Natural killer cell (primary cell): ENCODE measurements at regions not wholly inside any gene's neighbourhood (a gene's known extent, or its start where the extent isn't known, plus 50 kb on each side); places are given as distances from the start of the nearest gene placed in this dataset.

ENCODE experiments used
- ATAC-seq, 3 donors: fragments of 150-1000 bp in 2 of 3; fragments of 200-7000 bp in 1 of 3; cut with Tn5 transposase; 1 replicate in 1 of 3; 2 replicates in 2 of 3; pipeline ENCODE4 v1.10.0; 2021; ENCODE audit warnings: mild to moderate bottlenecking in 2 of 3, moderate library complexity in 2 of 3
- DNase-seq, 2 donors: peaks; one replicate each; pipeline versions ENCODE4 v3.0.0 to v3.0.0-alpha.2; 2013 to 2021; ENCODE audit warnings: mixed read lengths in 1 of 2
- H3K27ac ChIP-seq: one replicate; pipeline ENCODE4 v1.5.1; 2013; ENCODE audit warnings: mild to moderate bottlenecking, low read length
- H3K27me3 ChIP-seq: one replicate; pipeline ENCODE4 v1.6.1; 2013; ENCODE audit warnings: low read length; ENCODE audit not compliant: control insufficient read depth, insufficient read depth
- H3K36me3 ChIP-seq: one replicate; pipeline ENCODE4 v1.6.1; 2013; ENCODE audit warnings: low read length; ENCODE audit not compliant: control insufficient read depth, insufficient read depth
- H3K4me1 ChIP-seq: one replicate; pipeline ENCODE4 v1.6.1; 2013; ENCODE audit warnings: low read length; ENCODE audit not compliant: control insufficient read depth, insufficient read depth
- H3K4me3 ChIP-seq: one replicate; pipeline ENCODE4 v1.5.1; 2013; ENCODE audit warnings: low read length
- H3K9me3 ChIP-seq: one replicate; pipeline ENCODE4 v1.6.1; 2013; ENCODE audit warnings: low read length; ENCODE audit not compliant: control insufficient read depth, insufficient read depth
- H3K27ac Mint-ChIP-seq, 2 donors: one replicate each; pipeline ENCODE4 v1.8.0; 2022; ENCODE audit warnings: mild to moderate bottlenecking in 2 of 2, mixed read lengths in 2 of 2, moderate library complexity in 1 of 2
- H3K27me3 Mint-ChIP-seq, 2 donors: one replicate each; pipeline ENCODE4 v1.8.0; 2022; ENCODE audit warnings: low read depth in 2 of 2, mixed read lengths in 2 of 2
- H3K36me3 Mint-ChIP-seq: one replicate; pipeline ENCODE4 v1.8.0; 2022; ENCODE audit warnings: mixed read lengths
- H3K4me1 Mint-ChIP-seq, 2 donors: one replicate each; pipeline ENCODE4 v1.8.0; 2022; ENCODE audit warnings: mixed read lengths in 2 of 2
- H3K4me3 Mint-ChIP-seq: one replicate; pipeline ENCODE4 v1.8.0; 2022; ENCODE audit warnings: mild to moderate bottlenecking, moderate library complexity, mixed read lengths
- H3K9me3 Mint-ChIP-seq, 2 donors: one replicate each; pipeline ENCODE4 v1.8.0; 2022; ENCODE audit warnings: mixed read lengths in 2 of 2
- CTCF ChIP-seq: fragments of 200-600 bp; IDR thresholded peaks from one replicate; pipeline ENCODE4 v1.8.0; 2022; ENCODE audit warnings: antibody characterized with exemption
- WGBS: methylation state at CpG from one replicate; pipeline ENCODE4 v1.1.7; 2013; ENCODE audit warnings: missing lambda C conversion rate; ENCODE audit not compliant: insufficient coverage; 5-methylcytosine and 5-hydroxymethylcytosine counted together
- intact Hi-C: fragments of 100-400 bp; cut with micrococcal nuclease; formaldehyde crosslinking; loops from one replicate; pipeline ENCODE4 v1.14.2; 2022

DNA sequence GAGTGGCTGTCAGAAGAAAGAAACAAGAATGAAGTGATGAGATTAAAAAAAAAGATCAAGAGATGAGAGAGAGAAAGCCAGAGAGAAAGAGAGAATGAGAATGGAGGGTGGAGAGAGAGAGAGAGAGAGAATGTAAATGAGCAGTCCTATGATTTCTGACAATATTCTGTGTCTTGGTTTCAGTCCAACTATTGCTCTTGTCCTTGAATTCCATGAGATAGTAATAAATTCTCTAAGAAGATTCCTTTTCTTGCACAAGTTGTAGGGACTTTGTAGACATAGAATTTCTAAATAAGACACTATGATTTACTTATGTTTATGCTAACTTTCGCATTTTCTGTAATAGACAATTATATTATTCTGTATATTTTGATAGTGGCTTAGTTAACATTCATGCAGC lies 149.6 kb upstream of the CTSO start:
- Histone ChIP-seq H3K27me3 (no peaks in the 10 kb centered on the region), H3K36me3 (no peaks in the 10 kb centered on the region), H3K27ac (no peak overlapping the region), H3K9me3 (no peaks in the 10 kb centered on the region), H3K4me1 (no peaks in the 10 kb centered on the region), H3K4me3 (no peak overlapping the region)
- no CpG with 5 or more reads among the region's 1 CpG for WGBS
- DNase-seq (no peak), ATAC-seq (no peak)
- H3K27ac Mint-ChIP-seq: no peak overlapping the region
- peaks cover 3 to 4% of the 10 kb centered on the region in 2 donors for H3K9me3 Mint-ChIP-seq
- no peaks in the 10 kb centered on the region for H3K4me1 Mint-ChIP-seq
- no peaks in the 10 kb centered on the region for H3K27me3 Mint-ChIP-seq
- no peak for TF ChIP-seq CTCF
- H3K4me3 Mint-ChIP-seq: no peak overlapping the region
- intact Hi-C loops: no loop called here
- no peaks in the 10 kb centered on the region for H3K36me3 Mint-ChIP-seq

DNA sequence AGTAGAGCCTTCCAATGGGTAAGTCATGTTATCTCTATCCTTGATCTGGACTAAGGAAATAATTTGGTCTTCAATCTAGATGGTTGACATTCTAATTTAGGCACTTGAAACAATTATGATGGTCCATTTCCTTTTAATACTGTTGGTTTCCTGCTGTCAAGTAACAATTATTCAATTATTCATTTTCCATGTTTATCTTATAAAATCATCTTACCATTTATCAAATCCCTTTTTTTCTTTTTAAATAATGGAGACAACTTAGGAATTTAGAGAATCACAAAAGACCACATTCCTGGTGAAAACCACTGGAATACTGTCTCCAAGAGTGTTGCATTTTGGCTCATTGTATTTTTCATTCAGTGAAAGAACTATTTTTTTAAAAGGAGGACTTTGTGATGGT lies 148.7 kb upstream of the CTSO start:
- Mint-ChIP-seq H3K27me3 (no peaks in the 10 kb centered on the region), H3K4me1 (no peaks in the 10 kb centered on the region), H3K36me3 (no peaks in the 10 kb centered on the region), H3K27ac (no peak overlapping the region), H3K4me3 (no peak overlapping the region), H3K9me3 (peaks cover 0 to 4% of the 10 kb centered on the region in 2 donors)
- H3K27me3 ChIP-seq: no peaks in the 10 kb centered on the region
- no peaks in the 10 kb centered on the region for H3K9me3 ChIP-seq
- H3K4me1 ChIP-seq: no peaks in the 10 kb centered on the region
- H3K27ac ChIP-seq: no peak overlapping the region
- intact Hi-C loops: no loop called here
- TF ChIP-seq CTCF: no peak
- H3K36me3 ChIP-seq: no peaks in the 10 kb centered on the region
- ATAC-seq: no peak
- no peak overlapping the region for H3K4me3 ChIP-seq
- no peak for DNase-seq

- no peaks in the 10 kb centered on the region for H3K9me3 ChIP-seq
- no peak overlapping the region for H3K27ac Mint-ChIP-seq
- no peaks in the 10 kb centered on the region for H3K27me3 ChIP-seq
- H3K36me3 ChIP-seq: no peaks in the 10 kb centered on the region
- peaks cover 0 to 4% of the 10 kb centered on the region in 2 donors for H3K9me3 Mint-ChIP-seq
- DNase-seq: no peak
- no peak overlapping the region for H3K27ac ChIP-seq
- TF ChIP-seq CTCF: no peak
- 75% methylated on average over 1 of the region's 1 CpG for WGBS
- H3K36me3 Mint-ChIP-seq: no peaks in the 10 kb centered on the region
- no peaks in the 10 kb centered on the region for H3K4me1 Mint-ChIP-seq
- H3K4me3 Mint-ChIP-seq: no peak overlapping the region
- no peak overlapping the region for H3K4me3 ChIP-seq
- no peak for ATAC-seq
- no peaks in the 10 kb centered on the region for H3K4me1 ChIP-seq
- no peaks in the 10 kb centered on the region for H3K27me3 Mint-ChIP-seq
- intact Hi-C loops: no loop called here
These were observed 147.9 kb upstream of the CTSO start for GRCh38 chr4:156101571-156101970.

DNA sequence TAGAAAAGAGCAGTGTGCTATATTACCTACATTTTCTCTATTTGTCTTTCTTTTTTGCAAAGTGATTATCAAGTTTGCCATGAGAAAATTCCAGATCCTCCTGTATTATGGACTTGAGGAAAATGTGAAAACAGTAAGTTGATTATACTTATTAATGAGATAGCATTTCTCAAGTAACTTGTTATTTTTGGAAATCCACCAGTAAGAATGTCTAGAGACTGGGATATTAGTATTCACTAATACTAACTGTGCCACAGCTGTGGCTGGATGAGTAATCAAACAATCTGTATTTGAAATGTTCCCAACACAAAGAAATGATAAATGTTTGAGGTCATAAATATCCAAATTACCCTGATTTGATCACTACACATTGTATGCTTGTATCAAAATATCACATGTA lies 147.0 kb upstream of the CTSO start:
- TF ChIP-seq CTCF: no peak
- H3K4me1 Mint-ChIP-seq: no peaks in the 10 kb centered on the region
- intact Hi-C loops: no loop called here
- H3K9me3 Mint-ChIP-seq: peaks cover 0 to 4% of the 10 kb centered on the region in 2 donors
- no peak for DNase-seq
- no peaks in the 10 kb centered on the region for H3K9me3 ChIP-seq
- H3K27me3 Mint-ChIP-seq: no peaks in the 10 kb centered on the region
- ATAC-seq: no peak
- no peaks in the 10 kb centered on the region for H3K36me3 Mint-ChIP-seq
- no peak overlapping the region for H3K4me3 Mint-ChIP-seq
- no peaks in the 10 kb centered on the region for H3K4me1 ChIP-seq
- H3K4me3 ChIP-seq: no peak overlapping the region
- no peaks in the 10 kb centered on the region for H3K27me3 ChIP-seq
- H3K27ac Mint-ChIP-seq: no peak overlapping the region
- no peaks in the 10 kb centered on the region for H3K36me3 ChIP-seq
- H3K27ac ChIP-seq: no peak overlapping the region
